SK-N-MC (cell line): ENCODE measurements at regions not wholly inside any gene's neighbourhood (a gene's known extent, or its start where the extent isn't known, plus 50 kb on each side); places are given as distances from the start of the nearest gene placed in this dataset.

Experiments used
- EZH2 ChIP-seq: fragments of 200-600 bp; sonication (generic); IDR thresholded peaks from one replicate; pipeline ENCODE4 v1.6.1; 2017; ENCODE audit warnings: antibody characterized with exemption
- FOXP2 ChIP-seq: optimal IDR thresholded peaks from 2 replicates; pipeline ENCODE3; 2011; ENCODE audit warnings: mild to moderate bottlenecking, moderate library complexity; ENCODE audit not compliant: insufficient read depth; ENCODE audit errors: extremely low read length, control extremely low read depth
- POLR2AphosphoS5 ChIP-seq: IDR thresholded peaks from 2 replicates; pipeline ENCODE4 v1.6.1; 2012; ENCODE audit warnings: mild to moderate bottlenecking, low read depth, low read length, borderline replicate concordance

DNA sequence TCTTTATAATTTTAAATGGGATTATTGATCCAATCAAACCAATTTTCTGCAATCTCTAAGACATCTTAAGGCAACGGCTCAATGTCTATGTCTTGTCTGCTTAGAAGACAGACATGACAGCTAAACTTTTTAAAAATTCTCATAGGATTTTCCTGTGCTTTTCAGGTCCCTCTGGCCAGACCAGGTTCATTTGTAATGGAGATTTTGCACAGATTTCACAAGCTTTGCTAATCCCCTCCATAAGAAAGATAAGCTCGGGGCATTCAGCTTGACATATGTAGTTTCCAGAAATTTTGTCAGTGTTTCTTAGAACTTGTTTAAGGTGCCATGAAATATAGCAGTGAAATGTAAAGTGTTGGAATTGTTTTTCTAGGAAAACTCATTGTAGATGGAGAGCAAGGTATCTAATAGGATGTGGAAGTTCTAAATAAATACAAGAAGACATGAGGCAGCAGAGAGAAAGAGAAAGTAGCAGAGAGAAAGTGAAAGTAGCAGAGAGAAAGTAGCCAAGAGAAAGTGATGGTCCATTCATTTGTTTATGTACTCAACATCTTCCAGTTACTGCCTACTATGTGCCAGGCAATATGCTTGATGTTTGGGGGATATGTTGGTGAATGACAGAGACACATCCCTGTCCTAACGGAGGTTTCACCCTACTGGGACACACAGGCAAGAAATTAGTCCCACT lies 219.1 kb upstream of the ARHGAP42 start:
- TF ChIP-seq POLR2AphosphoS5 (no peak), EZH2 (no peak), FOXP2 (no peak)
